NOMO-1 (cell line): ENCODE measurements at regions not wholly inside any gene's neighbourhood (a gene's known extent, or its start where the extent isn't known, plus 50 kb on each side); places are given as distances from the start of the nearest gene placed in this dataset.

ENCODE experiments used
- DNase-seq, 2 experiments: peaks; one replicate each; lab custom pipeline; 2025; ENCODE audit not compliant: unreplicated experiment in 2 of 2; lab: John Stamatoyannopoulos, UW

GRCh38 chr9:38232895-38233294 is 159.6 kb upstream of the ALDH1B1 start:
- no peak for DNase-seq

DNA sequence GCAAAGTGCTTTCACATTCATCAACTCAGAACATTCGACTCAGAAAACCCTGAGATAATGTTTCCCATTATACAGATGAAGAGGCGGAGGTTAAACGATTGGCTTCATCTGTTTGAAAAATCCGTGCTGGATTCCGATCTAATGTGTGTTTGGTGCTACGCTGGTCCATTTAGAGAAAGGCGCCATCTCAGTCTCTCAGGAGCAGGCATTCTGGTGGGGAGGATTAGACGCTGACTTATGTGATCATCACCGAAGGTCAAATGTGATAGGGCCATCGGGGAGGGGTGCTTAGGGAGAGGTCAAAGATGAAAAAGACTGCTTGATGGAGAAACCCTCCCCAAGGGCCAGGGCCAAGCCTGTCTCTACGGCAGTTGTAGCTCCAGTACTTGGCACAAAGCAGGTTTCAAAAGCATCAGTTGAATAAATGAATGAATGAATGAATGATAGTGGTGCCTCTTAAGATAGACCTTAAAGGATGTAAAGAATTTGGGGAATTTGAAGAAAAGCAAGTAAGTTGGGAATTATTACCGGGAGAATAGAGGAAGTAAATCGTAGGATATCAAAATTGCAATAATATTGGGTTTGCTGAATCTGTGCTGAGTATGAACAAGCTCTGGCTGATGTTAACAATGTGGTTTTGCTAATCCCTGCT is 160.6 kb upstream of the SHB start:
- DNase-seq: no peak

GRCh38 chr9:38229104-38229500 is 160.1 kb upstream of the SHB start:
- DNase-seq: no peak

- no peak for DNase-seq
These were observed 159.5 kb upstream of the SHB start for GRCh38 chr9:38228331-38229103.

DNA sequence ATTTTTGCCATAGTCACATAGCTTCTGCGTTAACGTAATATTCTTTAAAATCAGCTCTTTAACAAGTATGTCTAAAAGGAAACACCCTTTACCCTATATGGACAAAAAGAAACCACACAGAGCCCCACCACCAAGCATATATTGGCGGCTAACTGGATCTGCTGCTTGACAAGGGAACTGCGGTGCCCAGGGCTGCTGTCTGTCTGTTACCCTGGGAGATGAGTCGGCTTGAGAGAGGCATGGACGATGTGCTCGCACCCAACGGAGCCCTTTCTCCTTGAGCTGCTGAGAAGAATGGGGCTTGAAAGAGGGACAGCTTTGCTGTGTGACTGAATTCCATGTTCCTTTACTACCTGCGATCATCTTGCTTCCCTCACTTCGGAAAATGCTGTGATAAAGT is 158.6 kb upstream of the SHB start:
- peak in 1 of 2 experiments; percentile 6 for DNase-seq

DNA sequence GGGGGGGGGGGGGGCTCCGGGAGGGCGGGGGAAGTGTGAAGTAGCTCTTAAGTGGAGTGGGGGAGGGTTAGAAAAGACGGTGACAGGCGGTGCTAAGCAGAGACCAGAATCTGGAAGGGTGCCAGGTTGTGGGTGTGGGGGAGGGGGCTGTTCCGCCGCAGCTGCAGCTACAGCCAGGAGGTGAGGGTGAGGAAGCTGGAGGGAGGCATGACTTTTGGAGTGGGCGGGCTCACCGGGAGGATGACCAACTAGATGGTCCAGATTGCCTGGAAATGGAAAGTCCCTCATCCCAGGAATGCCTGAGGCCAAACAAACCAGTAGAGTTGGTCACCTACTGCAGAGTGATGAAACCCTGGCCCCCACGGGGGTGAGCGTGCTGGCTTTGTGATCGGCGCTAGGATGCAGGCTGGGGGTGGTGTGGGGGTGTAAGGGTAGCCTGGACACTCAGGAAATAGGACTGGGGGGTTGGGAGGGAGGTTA is 158.1 kb upstream of the SHB start:
- peak; percentile 4 to 47 for DNase-seq

DNA sequence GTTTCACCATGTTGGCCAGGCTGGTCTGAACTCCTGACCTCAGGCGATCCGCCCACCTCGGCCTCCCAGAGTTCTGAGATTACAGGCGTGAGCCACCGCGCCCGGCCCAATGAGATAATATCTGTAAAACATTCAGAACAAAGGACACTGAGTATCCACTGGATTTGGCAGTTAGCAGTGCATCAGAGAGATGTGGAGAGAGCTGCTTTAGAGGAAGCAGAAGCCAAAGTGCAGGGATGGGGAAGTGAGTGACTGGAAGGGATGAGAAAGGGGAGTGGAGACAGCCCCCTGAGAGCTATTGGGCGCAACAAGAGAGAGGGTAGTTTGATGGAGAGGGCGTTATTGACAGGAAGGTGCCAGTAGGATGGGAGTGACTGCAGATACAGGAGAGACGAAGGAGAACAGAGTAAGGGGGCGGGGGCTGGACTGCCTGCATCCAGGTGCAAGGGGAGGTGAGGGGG is 157.5 kb upstream of the SHB start:
- peak; percentile 14 to 21 for DNase-seq

DNA sequence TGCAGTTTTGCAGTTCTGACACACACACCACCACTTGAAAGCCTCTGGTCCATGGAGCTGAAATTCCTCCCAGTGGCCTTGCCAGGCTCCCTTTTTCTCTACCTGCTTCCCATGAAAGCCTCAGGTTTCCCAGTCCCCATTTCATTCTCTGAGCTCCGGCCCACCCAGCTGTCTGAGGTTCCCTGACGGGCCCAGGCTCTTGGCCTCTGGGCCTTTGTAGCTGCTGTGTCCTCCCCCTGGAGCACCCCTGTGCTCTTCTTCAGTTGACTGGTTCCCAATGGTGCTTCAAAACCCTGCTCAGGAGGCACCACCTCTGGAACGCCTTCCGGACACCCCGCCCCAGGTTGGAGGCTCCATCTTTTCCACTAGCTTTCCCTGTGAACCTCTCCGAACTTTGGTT is 155.9 kb upstream of the SHB start:
- no peak for DNase-seq

DNA sequence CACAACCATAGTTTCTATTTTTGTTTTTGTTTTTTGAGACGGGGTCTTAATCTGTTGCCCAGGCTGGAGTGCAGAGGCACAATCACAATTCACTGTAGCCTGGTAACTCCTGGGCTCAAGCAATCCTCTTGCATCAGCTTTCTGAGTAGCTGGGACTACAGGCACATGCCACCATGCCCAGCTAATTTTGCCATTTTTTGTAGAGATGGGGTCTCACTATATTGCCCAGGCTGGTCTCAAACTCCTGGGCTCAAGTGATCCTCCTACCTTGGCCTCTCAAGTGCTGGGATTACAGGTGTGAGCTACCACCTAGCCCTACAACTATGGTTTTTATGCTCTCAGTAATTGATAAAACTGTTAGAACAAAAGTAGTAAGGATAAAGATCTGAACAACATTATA is 147.5 kb upstream of the SHB start:
- DNase-seq: no peak

DNA sequence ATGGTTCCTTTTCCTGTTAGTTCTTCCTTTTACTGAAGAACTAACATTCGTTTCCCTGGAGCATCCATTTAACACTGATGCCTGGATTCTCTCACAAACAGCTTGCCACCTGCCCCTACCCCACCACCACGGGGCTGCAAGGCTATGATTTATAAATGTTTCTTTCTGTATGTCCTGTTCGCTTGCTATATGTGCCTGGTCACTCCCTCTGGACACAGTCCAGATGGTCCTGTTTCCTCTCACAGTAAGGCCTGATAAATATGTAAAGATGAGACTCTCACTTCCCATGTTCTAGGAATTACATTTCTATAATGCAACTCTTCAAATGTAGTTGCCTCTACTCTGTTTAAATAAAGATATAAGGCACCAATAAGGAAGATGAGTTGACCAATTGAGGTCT is 146.4 kb upstream of the SHB start:
- DNase-seq: no peak

- DNase-seq: no peak
These were observed 145.4 kb upstream of the SHB start for GRCh38 chr9:38214432-38214831.

- no peak for DNase-seq
These were observed 144.7 kb upstream of the SHB start for GRCh38 chr9:38213631-38214299.

DNA sequence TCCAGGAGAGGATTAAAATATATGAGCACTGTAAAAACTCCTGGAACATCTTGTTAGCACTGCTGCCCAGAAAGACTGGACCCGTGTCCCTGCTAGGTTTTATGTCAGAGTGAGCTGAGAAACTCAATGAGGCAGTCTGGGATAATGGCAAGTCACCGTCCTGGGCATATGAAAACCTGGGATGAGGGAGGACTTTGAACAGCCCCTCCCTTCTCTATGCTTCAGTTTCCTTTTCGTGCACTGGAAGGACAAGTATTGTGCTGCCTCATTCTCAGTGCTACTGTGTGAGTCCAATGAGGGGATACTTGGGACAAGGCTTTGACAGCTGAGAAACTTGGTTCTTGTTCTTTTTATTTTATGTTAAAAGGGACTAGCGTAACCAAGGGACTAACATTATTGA is 143.0 kb upstream of the SHB start:
- no peak for DNase-seq

- no peak for DNase-seq
These were observed 142.0 kb upstream of the SHB start for GRCh38 chr9:38211002-38211401.

DNA sequence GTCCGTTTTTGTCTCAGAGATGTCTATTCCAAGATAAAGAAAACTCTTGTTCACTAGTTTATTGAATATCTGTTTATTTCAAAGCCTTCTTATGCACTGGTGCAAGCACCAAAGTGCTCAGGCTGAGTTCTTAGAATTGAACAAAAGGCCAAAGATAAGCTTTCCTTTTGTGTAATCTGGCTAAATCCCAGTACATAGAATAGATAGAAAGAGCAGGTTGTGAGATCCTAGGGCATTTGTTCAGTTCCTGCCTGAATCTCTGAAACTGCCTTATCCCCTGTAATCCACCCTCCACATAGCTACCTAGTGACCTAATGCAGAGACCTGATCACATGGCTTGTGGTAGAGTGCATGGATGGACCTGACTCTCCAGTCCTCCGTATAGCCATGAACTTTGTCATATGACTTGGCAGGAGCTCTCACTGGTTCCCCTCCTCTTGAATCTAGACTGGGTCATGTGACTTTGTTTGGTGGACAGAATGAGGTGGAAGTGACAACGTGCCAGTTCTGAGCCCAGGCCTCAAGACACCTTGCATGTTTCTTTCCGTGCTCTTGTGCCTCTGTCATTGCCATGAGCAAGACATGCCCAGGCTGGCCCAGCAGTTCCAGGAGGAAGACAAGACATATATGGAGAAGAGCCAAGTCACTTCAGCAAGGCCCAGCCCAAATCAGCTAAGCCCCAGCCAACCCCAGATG is 139.3 kb upstream of the SHB start:
- DNase-seq: no peak

GRCh38 chr9:38207247-38207778 is 138.3 kb upstream of the SHB start:
- DNase-seq: no peak

DNA sequence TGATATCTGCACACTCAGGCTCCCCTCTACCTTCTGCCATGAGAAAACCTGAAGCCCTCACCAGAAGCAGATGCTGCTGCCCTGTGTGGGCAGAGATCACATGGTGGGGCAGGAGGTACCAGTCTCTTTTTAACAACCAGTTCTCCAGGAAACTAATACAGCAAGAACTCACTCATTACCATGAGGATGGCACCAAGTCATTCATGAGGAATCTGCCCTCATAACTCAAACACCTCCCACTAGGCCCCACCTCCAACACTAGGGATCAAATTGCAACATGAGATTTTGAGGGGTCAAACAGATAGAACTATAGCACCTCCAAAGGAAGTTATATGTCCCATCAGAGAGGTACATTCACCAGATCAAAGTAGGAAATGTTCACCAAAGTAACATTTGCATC is 136.3 kb upstream of the SHB start:
- DNase-seq: no peak

DNA sequence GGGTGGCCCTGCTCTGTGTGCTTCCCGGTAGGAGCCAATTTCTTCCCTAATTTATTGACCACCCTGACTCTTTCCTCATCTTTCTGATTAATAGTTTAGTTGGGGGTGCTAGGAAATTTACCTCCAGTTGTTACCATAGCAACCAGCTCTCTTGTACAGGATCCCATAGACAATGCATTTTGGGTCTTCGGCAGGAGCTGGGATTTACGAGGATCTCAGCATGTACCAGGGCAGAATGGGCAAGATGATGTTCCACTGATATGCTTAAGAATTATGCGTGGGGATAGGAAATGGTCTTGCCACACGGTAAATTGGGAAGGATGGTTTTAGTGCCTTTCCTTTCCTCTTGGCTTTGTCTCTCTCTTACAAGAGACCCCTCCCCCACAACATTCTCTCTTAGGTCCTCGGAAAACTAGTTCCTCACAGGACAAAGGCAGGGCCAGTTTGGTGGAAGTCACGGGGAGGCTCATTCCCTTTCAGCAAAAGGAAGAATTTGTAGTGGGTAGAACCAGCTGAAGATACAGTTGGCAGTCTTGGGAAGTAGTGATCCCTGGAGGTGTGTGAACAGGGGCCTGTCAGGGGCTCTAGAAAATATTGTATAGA is 133.4 kb upstream of the SHB start:
- no peak for DNase-seq

GRCh38 chr9:38201844-38202243 is 132.8 kb upstream of the SHB start:
- DNase-seq: no peak

DNA sequence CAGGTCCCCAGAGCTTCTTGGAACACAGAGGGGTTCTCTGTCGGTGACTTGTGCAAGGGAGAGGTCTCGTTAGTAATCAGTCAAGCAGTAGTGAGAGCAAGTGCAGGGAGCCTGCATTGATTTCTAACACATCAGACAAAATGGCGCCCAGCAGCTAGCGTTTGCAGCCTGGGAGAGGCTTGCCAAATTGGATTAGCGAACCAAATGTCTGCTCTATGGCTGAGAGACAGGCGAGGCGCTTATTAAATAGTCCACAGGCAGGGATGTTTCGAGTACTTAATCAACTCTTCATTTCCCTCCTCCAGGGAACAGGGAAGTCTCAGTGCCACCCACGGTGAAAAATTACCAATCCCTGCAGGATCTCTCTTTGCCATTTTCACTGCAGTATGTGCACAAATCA is 131.4 kb upstream of the SHB start:
- DNase-seq: no peak

DNA sequence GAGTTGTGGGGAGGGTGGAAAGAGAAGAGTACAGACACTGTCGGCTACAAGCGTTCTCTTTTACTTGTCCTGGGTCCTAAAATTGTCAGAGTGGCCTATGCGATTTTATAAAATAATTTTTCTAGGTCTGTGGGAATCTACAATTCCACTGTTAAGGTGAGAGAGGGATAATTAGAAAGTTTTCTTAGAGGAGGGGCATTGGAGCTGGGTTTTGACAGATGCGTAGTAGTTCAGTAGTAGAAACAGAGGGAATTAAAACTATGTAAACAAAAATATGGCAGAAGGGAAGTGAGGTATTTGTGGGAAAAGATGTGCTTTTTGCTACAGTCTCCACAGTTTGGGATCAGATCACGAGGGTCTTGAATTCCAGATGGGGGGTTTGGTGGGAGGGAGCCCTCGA is 129.1 kb upstream of the SHB start:
- no peak for DNase-seq
